ENCODE measurements at regions not wholly inside any gene's neighbourhood (a gene's known extent, or its start where the extent isn't known, plus 50 kb on each side); places are given as distances from the start of the nearest gene placed in this dataset.

GRCh38 chr4:187354740-187355139 is 631.1 kb upstream of the FAT1 start:
- Histone ChIP-seq H3K27ac (ENCODE audit: extremely low read length, insufficient read depth, low read length) (no peak overlapping the region), H3K4me3 (replicated peaks in 1 of 3; ENCODE audit: insufficient read depth in 1 of 3, low read depth in 2 of 3, low read length in 3 of 3) (no peak overlapping the region), H3K27me3 (ENCODE audit: control insufficient read depth in 1 of 2, insufficient read depth in 2 of 2, low read length in 2 of 2) (no peaks in the 10 kb centered on the region), H3K36me3 (replicated peaks in 1 of 2; ENCODE audit: control insufficient read depth in 1 of 2, insufficient read depth in 2 of 2, low read length in 2 of 2) (no peaks in the 10 kb centered on the region), H3K9me3 (ENCODE audit: low read length) (no peaks in the 10 kb centered on the region), H3K79me2 (ENCODE audit: insufficient read depth, low read length) (no peaks in the 10 kb centered on the region), H4K20me1 (ENCODE audit: insufficient read depth, low read length) (no peaks in the 10 kb centered on the region), H3K4me1 (ENCODE audit: insufficient read depth, low read length) (no peaks in the 10 kb centered on the region), H3K4me2 (ENCODE audit: low read depth, low read length) (no peak overlapping the region), H2AFZ (ENCODE audit: low read length) (no peak overlapping the region), H3K9ac (ENCODE audit: insufficient read depth, low read depth, low read length) (no peak overlapping the region)
- ChIA-PET POLR2A (no interaction called here), CTCF (ENCODE audit: low intra/inter-chr PET ratio, low total read pairs) (no interaction called here)
- WGBS (ENCODE audit: low lambda C conversion rate): 10% methylated on average over 3 of the region's 3 CpGs
- DNase-seq (ENCODE audit: low spot score): no peak
- in situ Hi-C loops (cut with HindIII; ENCODE audit: extremely low pct_ligation_motif_present, low pct_unique_long_range_greater_than_20kb): no loop called here
- ATAC-seq: no peak
- BruUV-seq (replicated peaks): no TSS peak
- no peak for FAIRE-seq
- intact Hi-C loops (cut with micrococcal nuclease; ENCODE audit: unreplicated experiment): loop anchor here (10.0 kb wide), 1 partner anchor 170 kb away; no protein-coding TSS in a partner anchor
- TF ChIP-seq POLR2AphosphoS2 (IDR thresholded peaks at IDR 0.05; ENCODE audit: low read depth, low read length) (no peak), KDM5B (CRISPR knock-in tag; IDR thresholded peaks at IDR 0.05; ENCODE audit: borderline replicate concordance) (no peak), ZNF446 (CRISPR knock-in tag; IDR thresholded peaks at IDR 0.05) (no peak), ZNF563 (CRISPR knock-in tag; IDR thresholded peaks at IDR 0.05) (no peak), ZNF800 (CRISPR knock-in tag; IDR thresholded peaks at IDR 0.05) (no peak), FOXO4 (CRISPR knock-in tag; conservative IDR thresholded peaks at IDR 0.05) (no peak), IRF2 (CRISPR knock-in tag; IDR thresholded peaks at IDR 0.05) (no peak), SMYD3 (CRISPR knock-in tag; IDR thresholded peaks at IDR 0.05) (no peak), CREM (IDR thresholded peaks at IDR 0.05) (no peak), CREM (CRISPR knock-in tag; IDR thresholded peaks at IDR 0.05) (no peak), ZNF121 (CRISPR knock-in tag; IDR thresholded peaks at IDR 0.05) (no peak), IKZF1 (IDR thresholded peaks at IDR 0.05) (no peak), REL (CRISPR knock-in tag; conservative IDR thresholded peaks at IDR 0.05) (no peak), ZNF260 (CRISPR knock-in tag; IDR thresholded peaks at IDR 0.05; ENCODE audit: borderline replicate concordance, low read depth) (no peak), FIP1L1 (IDR thresholded peaks at IDR 0.05; ENCODE audit: borderline replicate concordance, insufficient read depth, low read depth, low read length) (no peak), ZNF75D (CRISPR knock-in tag; IDR thresholded peaks at IDR 0.05; ENCODE audit: borderline replicate concordance) (no peak), ARNTL (CRISPR knock-in tag; IDR thresholded peaks at IDR 0.05) (no peak)
- TF ChIP-seq, protein P1, sequence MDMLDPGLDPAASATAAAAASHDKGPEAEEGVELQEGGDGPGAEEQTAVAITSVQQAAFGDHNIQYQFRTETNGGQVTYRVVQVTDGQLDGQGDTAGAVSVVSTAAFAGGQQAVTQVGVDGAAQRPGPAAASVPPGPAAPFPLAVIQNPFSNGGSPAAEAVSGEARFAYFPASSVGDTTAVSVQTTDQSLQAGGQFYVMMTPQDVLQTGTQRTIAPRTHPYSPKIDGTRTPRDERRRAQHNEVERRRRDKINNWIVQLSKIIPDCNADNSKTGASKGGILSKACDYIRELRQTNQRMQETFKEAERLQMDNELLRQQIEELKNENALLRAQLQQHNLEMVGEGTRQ (IDR thresholded peaks at IDR 0.05; ENCODE audit: low read depth, low read length): no peak
- TF ChIP-seq, protein P1 (CRISPR knock-in tag; IDR thresholded peaks at IDR 0.05; ENCODE audit: borderline replicate concordance): no peak
